Heart right ventricle (tissue), 16 donors: ENCODE measurements at regions not wholly inside any gene's neighbourhood (a gene's known extent, or its start where the extent isn't known, plus 50 kb on each side); places are given as distances from the start of the nearest gene placed in this dataset.
"Not testable (repeated sequence)": the region's sequence is repeated elsewhere in the genome, so short reads cannot be mapped to it uniquely, and the experiment has no call there.

Experiments
- ATAC-seq, 8 donors: fragments of 200-7000 bp; cut with Tn5 transposase; one replicate each; pipeline ENCODE4 v1.9.1; 2020; ENCODE audit warnings: mild to moderate bottlenecking in 8 of 8, moderate library complexity in 8 of 8, moderate number of reproducible peaks in 1 of 8
- DNase-seq, 2 donors: peaks; one replicate each; pipeline ENCODE4 v3.0.0-alpha.2; 2020
- H3K27ac ChIP-seq, 10 donors: fragments of 200-600 bp; sonication (generic) in 2 of 10; one replicate each; pipeline versions ENCODE4 v1.5.0 to v1.8.0; 2020 to 2022; ENCODE audit warnings: mild to moderate bottlenecking in 3 of 10
- H3K27me3 ChIP-seq, 7 donors: fragments of 200-600 bp; one replicate each; pipeline ENCODE4 v1.8.0; 2021 to 2022; ENCODE audit warnings: mild to moderate bottlenecking in 2 of 7
- H3K36me3 ChIP-seq, 9 donors: fragments of 200-600 bp; sonication (generic) in 1 of 9; one replicate each; pipeline versions ENCODE4 v1.5.0 to v1.8.0; 2020 to 2022; ENCODE audit warnings: mild to moderate bottlenecking in 2 of 9
- H3K4me1 ChIP-seq, 9 donors: fragments of 200-600 bp; sonication (generic) in 1 of 9; one replicate each; pipeline versions ENCODE4 v1.5.0 to v1.8.0; 2020 to 2022; ENCODE audit warnings: mild to moderate bottlenecking in 4 of 9
- H3K4me3 ChIP-seq, 10 donors: fragments of 200-600 bp; sonication (generic) in 2 of 10; one replicate each; pipeline versions ENCODE4 v1.5.0 to v1.8.0; 2020 to 2022; ENCODE audit warnings: mild to moderate bottlenecking in 7 of 10, moderate library complexity in 2 of 10
- H3K9me3 ChIP-seq, 11 donors: fragments of 200-600 bp in 10 of 11; sonication (generic) in 2 of 11; one replicate each; pipeline versions ENCODE4 v1.5.0 to v1.8.0; 2013 to 2022; ENCODE audit warnings: mild to moderate bottlenecking in 2 of 11, control low read depth in 1 of 11, moderate library complexity in 1 of 11
- CTCF ChIP-seq, 9 donors: fragments of 200-600 bp; sonication (generic) in 2 of 9; IDR thresholded peaks; one replicate each; pipeline versions ENCODE4 v1.5.0 to v1.8.0; 2021 to 2022; ENCODE audit warnings: antibody characterized with exemption in 9 of 9, mild to moderate bottlenecking in 5 of 9, moderate library complexity in 1 of 9
- WGBS, 2 donors: extraction: QIAGEN DNeasy Blood & Tissue Kit; methylation state at CpG; one replicate each; pipeline ENCODE4 v1.1.7; 2013; ENCODE audit warnings: inconsistent platforms in 1 of 2; 5-methylcytosine and 5-hydroxymethylcytosine counted together
- intact Hi-C, 10 donors: fragments of 100-400 bp; cut with DNase I; formaldehyde crosslinking; loops; one replicate each; pipeline versions ENCODE4 v1.11.1 to v1.14.2; 2022
- donor health status: Arrhythmogenic right ventricular cardiomyopathy.
- donor health status: ischemic (EF 13 %, LVEDD 7.1; RV severe dilation, severe dysfunction).
- donor health status: healthy with polysubstance abuse.
- donor health status: DM: no; HTN: yes; CAD: no.
- donor health status: DM: no; HTN: no; CAD: no.
- donor health status: ischemic (EF 25% LVEDD 6.9; RV normal size, moderate dysfunction).
- donor health status: ischemic (EF 25% LVEDD 5.7; RV mildly dilated, moderate dysfunction).
- donor health status: healthy.
- donor health status: DM: yes; HTN: yes; CAD: no.
- donor health status: Ischemic cardiomyopathy.
- donor health status: ischemic (EF 35%, LVEDD 5.7; RV mildly dilated, moderate dysfunction).
- donor health status: nonischemic (EF 11% LVEDD 7.7; RV severe dilation, severe dysfunction).
- donor health status: DM: yes; HTN: yes; CAD: no.
- donor health status: PGD.
- donor health status: ischemic (EF 29% LVEDD 5.4; RV normal size, mild dysfunction).
- donor health status: nonischemic (EF 23%, LVEDD 6.1; RV moderate dilation, normal function).

- DNase-seq: no peak
- ATAC-seq: no peak
- intact Hi-C loops: no loop called here
- WGBS, 2 donors: 80 to 86% methylated on average over 3 of the region's 3 CpGs
- Histone ChIP-seq H3K36me3 (peaks cover 0 to 9% (median 0%) of the 10 kb centered on the region in 9 donors), H3K27ac (no peak overlapping the region), H3K4me3 (no peak overlapping the region), H3K4me1 (peaks cover 0 to 15% (median 0%) of the 10 kb centered on the region in 9 donors), H3K9me3 (no peaks in the 10 kb centered on the region), H3K27me3 (no peaks in the 10 kb centered on the region)
- no peak for TF ChIP-seq CTCF (IDR thresholded peaks at IDR 0.05)
Measured at GRCh38 chr2:111251711-111252110, 131.0 kb downstream of the BCL2L11 start.

GRCh38 chr2:111252436-111252835 lies 131.7 kb downstream of the BCL2L11 start:
- ATAC-seq (no peak), DNase-seq (no peak)
- Histone ChIP-seq H3K27me3 (no peaks in the 10 kb centered on the region), H3K9me3 (no peaks in the 10 kb centered on the region), H3K36me3 (peaks cover 0 to 2% (median 0%) of the 10 kb centered on the region in 9 donors), H3K4me1 (peaks cover 0 to 15% (median 0%) of the 10 kb centered on the region in 9 donors), H3K4me3 (no peak overlapping the region), H3K27ac (no peak overlapping the region)
- no peak for TF ChIP-seq CTCF (IDR thresholded peaks at IDR 0.05)
- intact Hi-C loops: no loop called here

DNA sequence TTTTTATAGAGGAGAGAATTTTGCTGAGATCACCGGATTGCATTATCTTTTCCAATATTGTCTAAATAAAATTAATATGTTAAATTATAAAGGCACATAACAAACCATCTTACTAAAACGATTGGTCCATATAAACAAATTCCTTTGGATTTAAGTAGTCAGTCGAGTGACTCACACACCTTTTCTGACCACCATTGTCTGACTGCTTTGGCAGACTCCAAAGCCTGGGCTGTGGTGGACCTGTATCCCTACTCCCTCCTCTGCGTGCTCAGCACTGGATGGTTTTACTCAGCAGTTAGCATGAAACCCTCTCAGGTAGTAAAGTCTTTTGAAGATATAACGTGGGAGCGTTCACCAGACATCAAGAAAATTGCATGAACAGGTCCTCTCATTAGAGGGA lies 134.2 kb downstream of the BCL2L11 start:
- H3K4me1 ChIP-seq, ATAC-seq, DNase-seq, intact Hi-C loops, H3K36me3 ChIP-seq, H3K9me3 ChIP-seq, H3K27me3 ChIP-seq, H3K4me3 ChIP-seq, H3K27ac ChIP-seq: not testable (repeated sequence)
- WGBS, 2 donors: 93% methylated on average over 5 of the region's 6 CpGs

GRCh38 chr2:111256628-111257027 lies 135.9 kb downstream of the BCL2L11 start:
- H3K4me3 ChIP-seq, H3K9me3 ChIP-seq, ATAC-seq: not testable (repeated sequence)

DNA sequence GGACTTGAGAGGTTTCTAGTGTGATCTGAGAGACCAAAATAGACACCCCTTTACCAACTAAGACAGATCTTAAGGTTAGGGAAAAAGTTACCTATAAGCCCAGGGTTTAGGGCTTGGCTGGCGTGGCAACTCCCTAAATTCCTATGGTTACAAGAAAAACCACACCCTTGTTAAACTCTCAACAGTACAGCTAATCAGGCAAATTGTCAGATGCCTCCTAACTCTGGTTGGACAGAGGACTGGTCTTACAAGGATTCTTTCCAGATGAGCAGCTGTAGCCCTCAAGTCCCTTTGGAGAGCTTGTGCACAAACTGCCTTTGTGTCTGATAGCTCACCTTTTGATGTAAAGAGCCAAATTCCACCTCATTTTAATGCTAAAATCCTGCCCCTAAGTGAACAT lies 136.9 kb downstream of the BCL2L11 start:
- H3K27ac ChIP-seq, DNase-seq, H3K4me1 ChIP-seq, intact Hi-C loops, H3K9me3 ChIP-seq, H3K27me3 ChIP-seq, ATAC-seq, H3K36me3 ChIP-seq, H3K4me3 ChIP-seq: not testable (repeated sequence)
- 100% methylated on average over 1 of the region's 1 CpG for WGBS, 2 donors

More at GRCh38 chr2:111256628-111257027, 135.9 kb downstream of the BCL2L11 start:
- H3K27ac ChIP-seq, intact Hi-C loops, DNase-seq, H3K4me1 ChIP-seq, H3K36me3 ChIP-seq, H3K27me3 ChIP-seq: not testable (repeated sequence)
- WGBS, 2 donors: no CpG with 5 or more reads among the region's 1 CpG

GRCh38 chr2:111258318-111258717 lies 137.6 kb downstream of the BCL2L11 start:
- 88 to 100% methylated on average over 1 of the region's 1 CpG for WGBS, 2 donors
- ATAC-seq, H3K27ac ChIP-seq, DNase-seq, H3K4me3 ChIP-seq, H3K4me1 ChIP-seq, H3K36me3 ChIP-seq, H3K9me3 ChIP-seq, intact Hi-C loops, H3K27me3 ChIP-seq: not testable (repeated sequence)

DNA sequence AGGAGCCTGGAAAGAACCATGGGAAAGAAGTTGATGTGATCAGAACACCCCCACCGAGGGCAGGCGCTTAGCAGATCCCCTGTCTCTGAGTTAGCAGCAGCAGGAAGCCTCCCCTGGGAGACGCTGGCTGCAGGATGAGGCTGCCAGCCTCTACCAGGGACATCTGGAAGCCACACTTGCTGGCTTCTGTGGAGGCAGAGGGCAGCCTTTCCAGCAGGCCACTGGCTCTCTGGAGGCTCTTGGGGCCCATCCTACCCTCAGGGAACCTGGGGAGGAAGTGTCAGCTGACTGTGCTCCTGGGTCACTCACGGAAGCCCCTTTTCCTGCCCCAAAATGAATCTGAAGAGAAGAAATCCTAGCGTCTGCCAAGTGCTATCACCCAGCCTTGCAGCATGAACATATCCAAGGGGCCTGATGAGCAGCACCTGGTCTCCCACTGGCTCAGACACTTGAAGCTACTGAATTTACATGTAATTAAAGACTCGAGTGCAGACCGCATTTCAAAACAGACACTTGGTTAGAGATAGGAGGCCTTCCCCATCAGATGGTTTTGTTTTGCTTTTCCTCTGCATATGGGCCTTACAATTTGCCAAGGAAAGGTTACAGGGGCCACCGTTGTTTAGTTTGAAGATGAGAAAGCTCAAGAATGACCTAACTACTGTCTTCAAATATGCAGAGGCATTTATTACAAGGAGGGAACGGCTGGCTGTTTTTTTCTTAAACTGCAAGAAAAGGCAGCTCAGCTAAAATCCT lies 142.1 kb downstream of the BCL2L11 start:
- H3K36me3 ChIP-seq, H3K27ac ChIP-seq, H3K27me3 ChIP-seq, intact Hi-C loops, ATAC-seq, H3K4me3 ChIP-seq, DNase-seq, H3K9me3 ChIP-seq: not testable (repeated sequence)
- 55 to 68% methylated on average over 7 of the region's 9 CpGs for WGBS, 2 donors
- peaks cover 0 to 11% (median 0%) of the 10 kb centered on the region in 9 donors for H3K4me1 ChIP-seq

- no CpG with 5 or more reads among the region's 7 CpGs for WGBS, 2 donors
- H3K4me1 ChIP-seq: peaks cover 0 to 11% (median 0%) of the 10 kb centered on the region in 9 donors
- H3K27me3 ChIP-seq, intact Hi-C loops, H3K36me3 ChIP-seq, H3K27ac ChIP-seq, H3K9me3 ChIP-seq, ATAC-seq, DNase-seq, H3K4me3 ChIP-seq: not testable (repeated sequence)
Measured at GRCh38 chr2:111263380-111264017, 142.8 kb downstream of the BCL2L11 start.

- H3K27me3 ChIP-seq, intact Hi-C loops, ATAC-seq, DNase-seq, H3K36me3 ChIP-seq, H3K4me3 ChIP-seq, H3K27ac ChIP-seq, H3K9me3 ChIP-seq: not testable (repeated sequence)
- 98% methylated on average over 9 to 10 of the region's 11 CpGs for WGBS, 2 donors
- peaks cover 0 to 11% (median 0%) of the 10 kb centered on the region in 9 donors for H3K4me1 ChIP-seq
Measured at GRCh38 chr2:111264956-111265355, 144.2 kb downstream of the BCL2L11 start.
